GM20431 (cell line): ENCODE measurements at regions not wholly inside any gene's neighbourhood (a gene's known extent, or its start where the extent isn't known, plus 50 kb on each side); places are given as distances from the start of the nearest gene placed in this dataset.
"Not testable (repeated sequence)": the region's sequence is repeated elsewhere in the genome, so short reads cannot be mapped to it uniquely, and the experiment has no call there.

Experiments used
- in situ Hi-C: fragments of 300-500 bp; cut with MseI, MboI; formaldehyde crosslinking; loops from one replicate; pipeline ENCODE4 v1.15.0; 2020; ENCODE audit warnings: low sequenced_read_pairs; ENCODE audit not compliant: unreplicated experiment

- in situ Hi-C loops = no loop called here
Observed at GRCh38 chr15:96851613-96852012, 521.1 kb downstream of the NR2F2 start.

GRCh38 chr15:96858694-96859093 is 528.2 kb downstream of the NR2F2 start:
- in situ Hi-C loops = no loop called here

GRCh38 chr15:96860741-96861140 is 530.2 kb downstream of the NR2F2 start:
- in situ Hi-C loops = no loop called here

- in situ Hi-C loops = no loop called here
Observed at GRCh38 chr15:96867992-96868391, 537.5 kb downstream of the NR2F2 start.

GRCh38 chr15:96869122-96869521 is 538.6 kb downstream of the NR2F2 start:
- in situ Hi-C loops = no loop called here

- in situ Hi-C loops = no loop called here
Observed at GRCh38 chr15:96869790-96870189, 539.3 kb downstream of the NR2F2 start.

- in situ Hi-C loops = no loop called here
Observed at GRCh38 chr15:96870580-96870979, 540.1 kb downstream of the NR2F2 start.

GRCh38 chr15:96877442-96877841 is 546.9 kb downstream of the NR2F2 start:
- in situ Hi-C loops = not testable (repeated sequence)

GRCh38 chr15:96878129-96878528 is 547.6 kb downstream of the NR2F2 start:
- in situ Hi-C loops = no loop called here

GRCh38 chr15:96882121-96882772 is 551.7 kb downstream of the NR2F2 start:
- in situ Hi-C loops = no loop called here

- in situ Hi-C loops = no loop called here
Observed at GRCh38 chr15:96887730-96888129, 557.2 kb downstream of the NR2F2 start.

- in situ Hi-C loops = no loop called here
Observed at GRCh38 chr15:96888764-96889163, 558.3 kb downstream of the NR2F2 start.

GRCh38 chr15:96889734-96890480 is 559.4 kb downstream of the NR2F2 start:
- in situ Hi-C loops = no loop called here

GRCh38 chr15:96891046-96891445 is 560.5 kb downstream of the NR2F2 start:
- in situ Hi-C loops = no loop called here

- in situ Hi-C loops = no loop called here
Observed at GRCh38 chr15:96893159-96893906, 562.8 kb downstream of the NR2F2 start.

- in situ Hi-C loops = no loop called here
Observed at GRCh38 chr15:96894659-96895058, 564.2 kb downstream of the NR2F2 start.

GRCh38 chr15:96896766-96897165 is 566.3 kb downstream of the NR2F2 start:
- in situ Hi-C loops = no loop called here

GRCh38 chr15:96914081-96914480 is 583.6 kb downstream of the NR2F2 start:
- in situ Hi-C loops = no loop called here

GRCh38 chr15:96916750-96917149 is 586.2 kb downstream of the NR2F2 start:
- in situ Hi-C loops = no loop called here

- in situ Hi-C loops = no loop called here
Observed at GRCh38 chr15:96924570-96924969, 594.1 kb downstream of the NR2F2 start.
